GM23248 (cell line): ENCODE measurements at regions not wholly inside any gene's neighbourhood (a gene's known extent, or its start where the extent isn't known, plus 50 kb on each side); places are given as distances from the start of the nearest gene placed in this dataset.

Source experiments
- EZH2 ChIP-seq: fragments of 200-600 bp; sonication (generic); IDR thresholded peaks from 2 replicates; pipeline ENCODE4 v1.6.1; 2018; ENCODE audit warnings: antibody characterized with exemption, mild to moderate bottlenecking; ENCODE audit not compliant: insufficient read depth, poor library complexity, severe bottlenecking
- EZH2phosphoT487 ChIP-seq: fragments of 200-600 bp; sonication (generic); IDR thresholded peaks from 2 replicates; pipeline ENCODE4 v1.6.1; 2018; ENCODE audit warnings: antibody characterized with exemption, moderate library complexity, mild to moderate bottlenecking, low read depth; ENCODE audit not compliant: insufficient read depth

- TF ChIP-seq EZH2phosphoT487, result no peak
- TF ChIP-seq EZH2, result no peak
Measured at GRCh38 chr7:42476255-42476654, 239.2 kb upstream of the GLI3 start.
